GM18505 (cell line): ENCODE measurements at regions not wholly inside any gene's neighbourhood (a gene's known extent, or its start where the extent isn't known, plus 50 kb on each side); places are given as distances from the start of the nearest gene placed in this dataset.
"Not testable (repeated sequence)": the region's sequence is repeated elsewhere in the genome, so short reads cannot be mapped to it uniquely, and the experiment has no call there.

Experiments used
- ATAC-seq: cut with Tn5 transposase; IDR thresholded peaks from one replicate; pipeline ENCODE4 v1.9.1; 2021; ENCODE audit not compliant: unreplicated experiment
- POLR2A ChIP-seq: IDR thresholded peaks from 4 replicates; pipeline ENCODE4 v1.6.1; 2011; ENCODE audit warnings: borderline replicate concordance; ENCODE audit not compliant: insufficient read depth, insufficient read length; ENCODE audit errors: extremely low read depth

- no peak for TF ChIP-seq POLR2A
These were observed 1187.7 kb downstream of the OTOL1 start for GRCh38 chr3:162684260-162684659.

GRCh38 chr3:162699291-162699690, 1202.7 kb downstream of the OTOL1 start:
- no peak for TF ChIP-seq POLR2A
- ATAC-seq, result no peak

More at GRCh38 chr3:162684260-162684659, 1187.7 kb downstream of the OTOL1 start:
- no peak for ATAC-seq

GRCh38 chr3:162701211-162701610, 1204.6 kb downstream of the OTOL1 start:
- no peak for ATAC-seq
- no peak for TF ChIP-seq POLR2A

- no peak for TF ChIP-seq POLR2A
- ATAC-seq, result no peak
These were observed 1206.3 kb downstream of the OTOL1 start for GRCh38 chr3:162702768-162703385.

GRCh38 chr3:162704238-162704637, 1207.6 kb downstream of the OTOL1 start:
- no peak for ATAC-seq
- no peak for TF ChIP-seq POLR2A

GRCh38 chr3:162704799-162705385, 1208.3 kb downstream of the OTOL1 start:
- TF ChIP-seq POLR2A, result no peak
- ATAC-seq, result no peak

GRCh38 chr3:162708394-162708793, 1211.8 kb downstream of the OTOL1 start:
- not testable (repeated sequence) for ATAC-seq

GRCh38 chr3:162708942-162709706, 1212.5 kb downstream of the OTOL1 start:
- ATAC-seq, result not testable (repeated sequence)

- no peak for ATAC-seq
- TF ChIP-seq POLR2A, result no peak
These were observed 1213.9 kb downstream of the OTOL1 start for GRCh38 chr3:162710332-162711112.

- not testable (repeated sequence) for ATAC-seq
These were observed 1220.5 kb downstream of the OTOL1 start for GRCh38 chr3:162717074-162717473.

GRCh38 chr3:162718697-162719096, 1222.1 kb downstream of the OTOL1 start:
- no peak for TF ChIP-seq POLR2A
- ATAC-seq, result no peak

GRCh38 chr3:162719684-162720341, 1223.2 kb downstream of the OTOL1 start:
- ATAC-seq, result no peak
- TF ChIP-seq POLR2A, result no peak

- TF ChIP-seq POLR2A, result no peak
- no peak for ATAC-seq
These were observed 1225.1 kb downstream of the OTOL1 start for GRCh38 chr3:162721736-162722135.
